Lower leg skin (tissue), 4 donors: ENCODE measurements at regions not wholly inside any gene's neighbourhood (a gene's known extent, or its start where the extent isn't known, plus 50 kb on each side); places are given as distances from the start of the nearest gene placed in this dataset.

Experiments
- DNase-seq, 2 donors: peaks; one replicate each; pipeline ENCODE4 v3.0.0-alpha.2; 2019; ENCODE audit warnings: low spot score in 2 of 2
- H3K4me3 ChIP-seq: fragments of 200-600 bp; sonication (generic); 2 replicates; pipeline ENCODE4 v1.5.1; 2017; ENCODE audit warnings: mild to moderate bottlenecking, low read depth; ENCODE audit not compliant: poor library complexity, severe bottlenecking
- CTCF ChIP-seq, 3 donors: fragments of 450-650 bp; IDR thresholded peaks; one replicate each; pipeline ENCODE4 v1.5.1; 2016; ENCODE audit warnings: antibody characterized with exemption in 3 of 3, mild to moderate bottlenecking in 3 of 3, moderate library complexity in 2 of 3
- POLR2A ChIP-seq, 2 donors: fragments of 450-650 bp; IDR thresholded peaks; one replicate each; pipeline ENCODE4 v1.6.1; 2016 to 2017; ENCODE audit warnings: antibody characterized with exemption in 2 of 2, mild to moderate bottlenecking in 1 of 2, moderate library complexity in 1 of 2
- WGBS, 2 donors: methylation state at CpG; one replicate each; pipeline ENCODE4 v1.1.5; 2018; 5-methylcytosine and 5-hydroxymethylcytosine counted together
- intact Hi-C: fragments of 100-400 bp; cut with DNase I; formaldehyde crosslinking; loops from one replicate; pipeline ENCODE4 v1.15.0; 2023; ENCODE audit warnings: low total_unique reads

GRCh38 chr11:97254790-97255189, 865.0 kb downstream of the JRKL start:
- H3K4me3 ChIP-seq, result no peak overlapping the region
- TF ChIP-seq POLR2A (IDR thresholded peaks at IDR 0.05) (no peak), CTCF (IDR thresholded peaks at IDR 0.05) (no peak)
- no peak for DNase-seq
- WGBS, 2 donors, result 63% methylated on average over 1 of the region's 1 CpG
- intact Hi-C loops, result no loop called here

- no peak for DNase-seq
- no peak for TF ChIP-seq CTCF (IDR thresholded peaks at IDR 0.05)
- TF ChIP-seq POLR2A (IDR thresholded peaks at IDR 0.05), result no peak
- no peak overlapping the region for H3K4me3 ChIP-seq
- 93 to 94% methylated on average over 3 of the region's 3 CpGs for WGBS, 2 donors
- intact Hi-C loops, result no loop called here
Observed at GRCh38 chr11:97259434-97259833, 869.6 kb downstream of the JRKL start.

GRCh38 chr11:97259884-97260283, 870.1 kb downstream of the JRKL start:
- WGBS, 2 donors, result 89 to 93% methylated on average over 3 of the region's 3 CpGs
- TF ChIP-seq POLR2A (IDR thresholded peaks at IDR 0.05) (no peak), CTCF (IDR thresholded peaks at IDR 0.05) (no peak)
- intact Hi-C loops, result no loop called here

GRCh38 chr11:97263183-97263858, 873.5 kb downstream of the JRKL start:
- TF ChIP-seq POLR2A (IDR thresholded peaks at IDR 0.05) (no peak), CTCF (IDR thresholded peaks at IDR 0.05) (no peak)
- intact Hi-C loops, result no loop called here
- no peak for DNase-seq
- no peak overlapping the region for H3K4me3 ChIP-seq
- 73 to 74% methylated on average over 5 of the region's 5 CpGs for WGBS, 2 donors

More at GRCh38 chr11:97259884-97260283, 870.1 kb downstream of the JRKL start:
- DNase-seq, result no peak
- H3K4me3 ChIP-seq, result no peak overlapping the region

- no peak for TF ChIP-seq CTCF (IDR thresholded peaks at IDR 0.05)
- TF ChIP-seq POLR2A (IDR thresholded peaks at IDR 0.05), result no peak
- WGBS, 2 donors, result 67 to 68% methylated on average over 4 of the region's 4 CpGs
- intact Hi-C loops, result no loop called here
- no peak for DNase-seq
- no peak overlapping the region for H3K4me3 ChIP-seq
Observed at GRCh38 chr11:97269527-97269926, 879.7 kb downstream of the JRKL start.

- no peak for DNase-seq
- 91 to 95% methylated on average over 4 of the region's 4 CpGs for WGBS, 2 donors
- H3K4me3 ChIP-seq, result no peak overlapping the region
- TF ChIP-seq CTCF (IDR thresholded peaks at IDR 0.05), result no peak
- no peak for TF ChIP-seq POLR2A (IDR thresholded peaks at IDR 0.05)
- intact Hi-C loops, result no loop called here
Observed at GRCh38 chr11:97279341-97279740, 889.5 kb downstream of the JRKL start.
